ENCODE measurements at regions not wholly inside any gene's neighbourhood (a gene's known extent, or its start where the extent isn't known, plus 50 kb on each side); places are given as distances from the start of the nearest gene placed in this dataset.

DNA sequence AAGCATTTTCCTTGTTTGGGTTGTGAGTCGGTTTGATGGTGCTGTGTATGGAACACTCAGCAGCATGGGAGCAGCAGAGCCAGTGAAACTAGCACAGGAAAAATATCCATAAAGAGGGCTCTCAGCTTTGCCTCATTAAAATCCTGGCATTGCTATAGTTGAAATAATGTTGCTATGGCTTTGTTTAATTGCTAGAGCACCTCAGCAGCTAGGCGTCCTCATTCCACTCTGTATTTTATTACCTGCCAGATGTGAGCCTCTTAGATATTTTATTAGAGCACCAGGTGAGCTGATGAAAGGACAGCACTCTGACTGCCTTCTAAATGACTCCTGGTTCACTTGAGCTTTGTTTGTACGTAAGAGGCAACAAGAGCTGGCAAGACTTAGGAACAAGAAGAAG, 232.4 kb downstream of the MTX2 start:
- TF ChIP-seq, protein P1, sequence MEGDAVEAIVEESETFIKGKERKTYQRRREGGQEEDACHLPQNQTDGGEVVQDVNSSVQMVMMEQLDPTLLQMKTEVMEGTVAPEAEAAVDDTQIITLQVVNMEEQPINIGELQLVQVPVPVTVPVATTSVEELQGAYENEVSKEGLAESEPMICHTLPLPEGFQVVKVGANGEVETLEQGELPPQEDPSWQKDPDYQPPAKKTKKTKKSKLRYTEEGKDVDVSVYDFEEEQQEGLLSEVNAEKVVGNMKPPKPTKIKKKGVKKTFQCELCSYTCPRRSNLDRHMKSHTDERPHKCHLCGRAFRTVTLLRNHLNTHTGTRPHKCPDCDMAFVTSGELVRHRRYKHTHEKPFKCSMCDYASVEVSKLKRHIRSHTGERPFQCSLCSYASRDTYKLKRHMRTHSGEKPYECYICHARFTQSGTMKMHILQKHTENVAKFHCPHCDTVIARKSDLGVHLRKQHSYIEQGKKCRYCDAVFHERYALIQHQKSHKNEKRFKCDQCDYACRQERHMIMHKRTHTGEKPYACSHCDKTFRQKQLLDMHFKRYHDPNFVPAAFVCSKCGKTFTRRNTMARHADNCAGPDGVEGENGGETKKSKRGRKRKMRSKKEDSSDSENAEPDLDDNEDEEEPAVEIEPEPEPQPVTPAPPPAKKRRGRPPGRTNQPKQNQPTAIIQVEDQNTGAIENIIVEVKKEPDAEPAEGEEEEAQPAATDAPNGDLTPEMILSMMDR (IDR thresholded peaks at IDR 0.05; ENCODE audit: low read depth, low read length, missing control alignments): no peak
- no peak overlapping the region for H3K4me3 ChIP-seq (ENCODE audit: low read depth, low read length)
- in situ Hi-C loops (cut with HindIII; ENCODE audit: low sequenced_read_pairs): no loop called here
- DNase-seq (ENCODE audit: low read depth): no peak

DNA sequence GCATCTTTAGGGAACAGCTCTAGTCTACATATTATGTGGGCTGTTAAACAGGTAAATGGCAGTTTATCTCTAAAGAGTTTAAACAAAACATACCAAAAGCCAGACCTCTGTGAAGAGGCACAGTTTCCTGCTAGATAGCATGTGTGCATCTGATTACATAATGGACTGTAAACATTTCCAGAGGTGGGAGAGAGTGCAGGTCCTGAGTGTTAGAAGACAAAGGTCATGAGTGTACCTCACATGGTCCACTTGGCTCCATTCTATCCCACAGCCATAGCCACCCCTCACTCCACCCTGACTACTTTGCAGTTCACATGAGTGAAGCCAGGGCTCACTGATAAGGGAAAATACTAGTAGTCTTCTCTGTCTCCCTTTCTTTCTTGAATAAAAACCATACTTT, 233.4 kb downstream of the MTX2 start:
- in situ Hi-C loops (cut with HindIII; ENCODE audit: low sequenced_read_pairs): no loop called here
- TF ChIP-seq, protein P1 (IDR thresholded peaks at IDR 0.05; ENCODE audit: low read depth, low read length, missing control alignments): no peak
- no peak for DNase-seq (ENCODE audit: low read depth)
- no peak overlapping the region for H3K4me3 ChIP-seq (ENCODE audit: low read depth, low read length)

DNA sequence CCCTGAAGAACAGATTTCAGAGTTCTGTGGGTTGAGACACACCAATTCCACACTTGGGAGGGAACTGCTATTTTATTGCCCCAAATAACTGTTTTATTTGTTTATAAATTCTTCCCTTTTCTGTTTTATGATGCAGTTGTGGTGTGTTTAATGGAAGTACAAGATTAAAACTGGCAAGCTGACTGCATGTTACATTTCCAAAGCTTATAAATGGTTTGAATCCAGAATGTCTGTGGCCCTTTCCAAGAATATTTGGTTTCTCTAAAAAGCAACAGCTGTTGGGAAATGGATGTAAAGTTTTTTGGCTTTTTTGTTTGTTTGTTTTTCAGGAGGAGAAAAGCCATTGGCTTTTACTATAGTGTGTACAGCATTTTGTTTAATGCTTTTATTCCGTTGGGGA, 234.5 kb downstream of the MTX2 start:
- no peak for DNase-seq (ENCODE audit: low read depth)
- H3K4me3 ChIP-seq (ENCODE audit: low read depth, low read length): no peak overlapping the region
- in situ Hi-C loops (cut with HindIII; ENCODE audit: low sequenced_read_pairs): no loop called here
- TF ChIP-seq, protein P1 (IDR thresholded peaks at IDR 0.05; ENCODE audit: low read depth, low read length, missing control alignments): no peak

DNA sequence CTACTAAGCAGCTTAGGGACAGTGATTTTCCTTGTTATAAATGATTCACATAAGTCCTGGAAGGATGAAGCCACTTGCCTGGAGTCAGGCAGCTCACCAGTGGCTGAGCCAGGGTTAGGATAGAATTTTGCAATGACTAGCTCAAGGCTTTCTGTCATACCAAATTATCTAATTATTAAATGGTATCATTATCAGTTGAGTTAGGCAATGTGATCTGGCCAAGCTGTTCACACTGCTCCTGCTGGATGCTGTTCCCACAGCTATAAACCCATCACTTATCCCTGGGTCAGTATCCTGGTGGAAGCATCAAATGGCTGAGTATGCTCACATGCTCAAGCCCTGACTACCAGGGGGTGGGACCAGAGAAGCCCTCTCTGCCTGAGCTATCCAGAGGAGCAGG, 235.2 kb downstream of the MTX2 start:
- TF ChIP-seq, protein P1 (IDR thresholded peaks at IDR 0.05; ENCODE audit: low read depth, low read length, missing control alignments): no peak
- in situ Hi-C loops (cut with HindIII; ENCODE audit: low sequenced_read_pairs): no loop called here
- DNase-seq (ENCODE audit: low read depth): no peak
- no peak overlapping the region for H3K4me3 ChIP-seq (ENCODE audit: low read depth, low read length)

DNA sequence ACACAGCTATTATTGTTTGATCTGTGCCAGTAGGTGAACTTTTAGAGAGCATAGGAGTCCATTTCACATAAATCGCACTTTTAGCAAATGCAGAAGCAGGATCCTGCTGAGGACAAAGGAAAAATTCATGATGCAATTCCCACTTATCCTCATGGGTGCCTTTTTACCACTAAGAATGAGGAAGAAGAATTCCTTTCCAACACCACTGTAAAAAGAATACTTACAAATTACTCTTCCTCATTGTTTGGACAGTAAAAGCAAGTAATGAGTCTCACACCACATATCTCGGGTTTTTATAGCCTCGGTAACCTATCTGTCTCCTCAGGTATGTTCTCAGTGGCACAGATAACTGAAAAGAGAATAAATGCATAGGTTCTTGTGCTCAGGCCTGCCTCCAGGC, 238.5 kb downstream of the MTX2 start:
- in situ Hi-C loops (cut with HindIII; ENCODE audit: low sequenced_read_pairs): no loop called here
- H3K4me3 ChIP-seq (ENCODE audit: low read depth, low read length): no peak overlapping the region
- DNase-seq (ENCODE audit: low read depth): no peak
- TF ChIP-seq, protein P1 (IDR thresholded peaks at IDR 0.05; ENCODE audit: low read depth, low read length, missing control alignments): no peak

DNA sequence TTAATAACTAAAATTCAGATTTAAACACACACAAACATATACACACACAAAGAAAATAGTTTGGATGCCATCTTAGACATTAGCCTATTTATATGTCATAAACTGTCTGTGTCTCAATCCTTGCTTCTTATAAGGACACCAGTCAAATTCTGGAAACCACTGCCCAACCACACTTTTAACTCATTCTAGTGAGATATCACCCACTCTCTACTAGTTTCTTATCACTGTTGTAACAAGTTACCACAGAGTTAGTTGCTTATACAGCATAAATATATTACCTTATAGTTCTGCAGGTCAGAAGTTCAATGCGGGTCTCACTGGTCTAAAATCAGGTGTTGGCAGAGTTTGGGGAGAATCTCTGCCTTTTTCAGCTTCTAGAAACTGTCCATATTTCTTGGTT, 239.1 kb downstream of the MTX2 start:
- in situ Hi-C loops (cut with HindIII; ENCODE audit: low sequenced_read_pairs): no loop called here
- TF ChIP-seq, protein P1 (IDR thresholded peaks at IDR 0.05; ENCODE audit: low read depth, low read length, missing control alignments): no peak
- H3K4me3 ChIP-seq (ENCODE audit: low read depth, low read length): no peak overlapping the region
- DNase-seq (ENCODE audit: low read depth): no peak

Data from astrocyte of the cerebellum (primary cell).